A673 (cell line): ENCODE measurements at regions not wholly inside any gene's neighbourhood (a gene's known extent, or its start where the extent isn't known, plus 50 kb on each side); places are given as distances from the start of the nearest gene placed in this dataset.

Experiments
- BruUV-seq: library from RNA; stranded (reverse); fragments of 400-500 nt; replicated peaks from 2 replicates; lab custom pipeline; 2021; lab: Mats Ljungman, UMichigan
- CTCF ChIA-PET: fragments of 300-600 bp; sonication (Branson Sonifier 250); formaldehyde crosslinking; loops from one replicate; lab custom pipeline; 2022; ENCODE audit warnings: antibody characterized with exemption; lab: Charles Lee
- POLR2A ChIA-PET: fragments of 300-600 bp; sonication (Branson Sonifier 250); formaldehyde crosslinking; loops from one replicate; lab custom pipeline; 2022; ENCODE audit warnings: antibody characterized with exemption; ENCODE audit not compliant: low non-redundant PET; lab: Charles Lee
- DNase-seq: peaks from one replicate; pipeline ENCODE4 v3.0.0-alpha.2; 2015; ENCODE audit warnings: low spot score
- H3K27ac ChIP-seq: fragments of 200-600 bp; sonication (generic); 2 replicates; pipeline ENCODE4 v1.5.1; 2016; ENCODE audit warnings: mixed run types, low read depth, mild to moderate bottlenecking, mixed read lengths, antibody characterized with exemption, low read length; ENCODE audit not compliant: poor library complexity, severe bottlenecking
- H3K27me3 ChIP-seq: fragments of 200-600 bp; sonication (generic); replicated peaks from 2 replicates; pipeline ENCODE4 v1.6.1; 2017; ENCODE audit warnings: mixed run types, low read depth, mild to moderate bottlenecking, mixed read lengths, antibody characterized with exemption, low read length; ENCODE audit not compliant: insufficient read depth, poor library complexity
- H3K36me3 ChIP-seq: fragments of 200-600 bp; sonication (generic); 2 replicates; pipeline ENCODE4 v1.6.1; 2016; ENCODE audit warnings: mixed run types, mild to moderate bottlenecking, mixed read lengths, antibody characterized with exemption, low read length; ENCODE audit not compliant: insufficient read depth, poor library complexity, severe bottlenecking
- H3K4me1 ChIP-seq: fragments of 200-600 bp; sonication (generic); 2 replicates; pipeline ENCODE4 v1.6.1; 2017; ENCODE audit warnings: mixed run types, mild to moderate bottlenecking, mixed read lengths, antibody characterized with exemption, low read length; ENCODE audit not compliant: insufficient read depth, poor library complexity, severe bottlenecking
- H3K4me3 ChIP-seq: fragments of 200-600 bp; sonication (generic); 2 replicates; pipeline ENCODE4 v1.5.1; 2016; ENCODE audit warnings: low read depth, mixed run types, mild to moderate bottlenecking, mixed read lengths, low read length; ENCODE audit not compliant: poor library complexity, severe bottlenecking
- H3K9me3 ChIP-seq: fragments of 200-600 bp; sonication (generic); 2 replicates; pipeline ENCODE4 v1.6.1; 2016; ENCODE audit warnings: mixed run types, low read depth, mild to moderate bottlenecking, mixed read lengths, antibody characterized with exemption, low read length; ENCODE audit not compliant: poor library complexity, severe bottlenecking
- EZH2 ChIP-seq: fragments of 200-600 bp; sonication (generic); IDR thresholded peaks from 2 replicates; pipeline ENCODE4 v1.6.1; 2017; ENCODE audit warnings: borderline replicate concordance, low read depth, mild to moderate bottlenecking, mixed read lengths, antibody characterized with exemption, low read length; ENCODE audit not compliant: poor library complexity, severe bottlenecking
- intact Hi-C: fragments of 100-400 bp; cut with micrococcal nuclease; formaldehyde crosslinking; loops from one replicate; pipeline ENCODE4 v1.10.0; 2022; ENCODE audit not compliant: unreplicated experiment
- TF ChIP-seq, protein P1 (sequence below): fragments of 300-800, 200-600 bp; sonication (generic); conservative IDR thresholded peaks from 2 replicates; pipeline ENCODE4 v1.5.1; 2017; ENCODE audit warnings: low read depth, mild to moderate bottlenecking, antibody characterized with exemption, low read length, moderate library complexity, mixed read lengths

GRCh38 chr5:179411161-179411841 lies 66.0 kb upstream of the ADAMTS2 start:
- ChIA-PET CTCF (no interaction called here), POLR2A (no interaction called here)
- no peak for TF ChIP-seq EZH2
- TF ChIP-seq, protein P1, sequence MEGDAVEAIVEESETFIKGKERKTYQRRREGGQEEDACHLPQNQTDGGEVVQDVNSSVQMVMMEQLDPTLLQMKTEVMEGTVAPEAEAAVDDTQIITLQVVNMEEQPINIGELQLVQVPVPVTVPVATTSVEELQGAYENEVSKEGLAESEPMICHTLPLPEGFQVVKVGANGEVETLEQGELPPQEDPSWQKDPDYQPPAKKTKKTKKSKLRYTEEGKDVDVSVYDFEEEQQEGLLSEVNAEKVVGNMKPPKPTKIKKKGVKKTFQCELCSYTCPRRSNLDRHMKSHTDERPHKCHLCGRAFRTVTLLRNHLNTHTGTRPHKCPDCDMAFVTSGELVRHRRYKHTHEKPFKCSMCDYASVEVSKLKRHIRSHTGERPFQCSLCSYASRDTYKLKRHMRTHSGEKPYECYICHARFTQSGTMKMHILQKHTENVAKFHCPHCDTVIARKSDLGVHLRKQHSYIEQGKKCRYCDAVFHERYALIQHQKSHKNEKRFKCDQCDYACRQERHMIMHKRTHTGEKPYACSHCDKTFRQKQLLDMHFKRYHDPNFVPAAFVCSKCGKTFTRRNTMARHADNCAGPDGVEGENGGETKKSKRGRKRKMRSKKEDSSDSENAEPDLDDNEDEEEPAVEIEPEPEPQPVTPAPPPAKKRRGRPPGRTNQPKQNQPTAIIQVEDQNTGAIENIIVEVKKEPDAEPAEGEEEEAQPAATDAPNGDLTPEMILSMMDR: no peak
- H3K27me3 ChIP-seq: no peaks in the 10 kb centered on the region
- no TSS peak for BruUV-seq
- intact Hi-C loops: no loop called here
- no peaks in the 10 kb centered on the region for H3K36me3 ChIP-seq
- no peaks in the 10 kb centered on the region for H3K9me3 ChIP-seq
- no peak overlapping the region for H3K27ac ChIP-seq
- peaks cover 2% of the 10 kb centered on the region for H3K4me1 ChIP-seq
- no peak for DNase-seq
- no peak overlapping the region for H3K4me3 ChIP-seq

- no peak overlapping the region for H3K27ac ChIP-seq
- no peaks in the 10 kb centered on the region for H3K36me3 ChIP-seq
- no TSS peak for BruUV-seq
- no peak for DNase-seq
- TF ChIP-seq, protein P1: no peak
- no peak for TF ChIP-seq EZH2
- no peaks in the 10 kb centered on the region for H3K9me3 ChIP-seq
- CTCF ChIA-PET: no interaction called here
- H3K27me3 ChIP-seq: no peaks in the 10 kb centered on the region
- no peaks in the 10 kb centered on the region for H3K4me1 ChIP-seq
- POLR2A ChIA-PET: no interaction called here
- no peak overlapping the region for H3K4me3 ChIP-seq
- intact Hi-C loops: no loop called here
These were observed 65.3 kb upstream of the ADAMTS2 start for GRCh38 chr5:179410291-179411160.

GRCh38 chr5:179409806-179410205 lies 64.5 kb upstream of the ADAMTS2 start:
- no peak overlapping the region for H3K4me3 ChIP-seq
- ChIA-PET CTCF (no interaction called here), POLR2A (no interaction called here)
- BruUV-seq: no TSS peak
- no peaks in the 10 kb centered on the region for H3K4me1 ChIP-seq
- H3K27ac ChIP-seq: no peak overlapping the region
- intact Hi-C loops: no loop called here
- no peaks in the 10 kb centered on the region for H3K27me3 ChIP-seq
- no peaks in the 10 kb centered on the region for H3K36me3 ChIP-seq
- TF ChIP-seq EZH2: no peak
- TF ChIP-seq, protein P1: no peak
- H3K9me3 ChIP-seq: no peaks in the 10 kb centered on the region
- DNase-seq: no peak
